Left ventricle myocardium superior (tissue), 1 donor: ENCODE measurements at regions not wholly inside any gene's neighbourhood (a gene's known extent, or its start where the extent isn't known, plus 50 kb on each side); places are given as distances from the start of the nearest gene placed in this dataset.

Experiments
- ATAC-seq: fragments of 200-7000 bp; cut with Tn5 transposase; one replicate; pipeline ENCODE4 v1.9.1; 2020; ENCODE audit warnings: mild to moderate bottlenecking, moderate library complexity
- DNase-seq: peaks from one replicate; pipeline ENCODE4 v3.0.0-alpha.2; 2020
- intact Hi-C: fragments of 100-400 bp; cut with micrococcal nuclease; formaldehyde crosslinking; loops from one replicate; pipeline ENCODE4 v1.11.0; 2022
- donor health status: DM: no; HTN: yes; CAD: no; lungs with severe emphysema.

DNA sequence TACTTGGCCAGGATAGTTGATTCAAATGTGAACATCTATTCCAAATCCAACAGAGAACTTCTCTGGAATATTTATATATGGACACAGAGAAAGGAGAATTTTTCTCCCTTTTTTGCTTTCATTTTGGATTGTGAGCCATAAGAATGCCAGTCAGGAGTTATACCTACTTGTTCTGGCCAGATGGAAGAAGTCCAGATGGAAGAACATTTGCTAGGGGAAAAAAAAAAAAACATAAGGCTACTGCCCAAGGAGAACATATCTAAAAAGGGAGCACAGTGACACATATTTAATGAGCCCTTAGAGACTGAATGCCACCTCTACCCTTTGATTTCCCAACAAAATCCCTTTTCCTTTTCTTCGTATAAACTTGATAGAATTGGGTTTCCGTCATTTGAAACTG is 61.7 kb upstream of the PPP2R2B start:
- intact Hi-C loops: no loop called here
- ATAC-seq: no peak
- no peak for DNase-seq

DNA sequence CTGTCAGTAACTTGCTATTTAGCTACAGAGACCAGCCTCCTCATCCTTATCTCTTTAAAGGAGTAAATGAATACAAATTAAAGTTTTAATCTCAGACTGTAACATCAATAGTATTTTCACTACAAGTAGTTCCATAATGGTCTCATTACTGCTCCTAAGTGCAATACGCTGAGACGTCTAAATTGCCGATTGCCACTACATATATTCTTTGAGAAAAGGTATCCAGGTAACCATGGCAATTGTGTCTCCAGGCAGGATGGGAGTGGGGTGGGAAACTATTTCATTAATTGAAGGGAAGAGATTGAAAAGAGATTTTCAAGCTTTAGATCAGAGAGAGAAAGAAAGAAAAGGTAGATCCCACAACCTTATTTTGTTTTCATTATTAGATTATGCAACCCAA is 65.5 kb upstream of the PPP2R2B start:
- ATAC-seq: no peak
- no peak for DNase-seq

DNA sequence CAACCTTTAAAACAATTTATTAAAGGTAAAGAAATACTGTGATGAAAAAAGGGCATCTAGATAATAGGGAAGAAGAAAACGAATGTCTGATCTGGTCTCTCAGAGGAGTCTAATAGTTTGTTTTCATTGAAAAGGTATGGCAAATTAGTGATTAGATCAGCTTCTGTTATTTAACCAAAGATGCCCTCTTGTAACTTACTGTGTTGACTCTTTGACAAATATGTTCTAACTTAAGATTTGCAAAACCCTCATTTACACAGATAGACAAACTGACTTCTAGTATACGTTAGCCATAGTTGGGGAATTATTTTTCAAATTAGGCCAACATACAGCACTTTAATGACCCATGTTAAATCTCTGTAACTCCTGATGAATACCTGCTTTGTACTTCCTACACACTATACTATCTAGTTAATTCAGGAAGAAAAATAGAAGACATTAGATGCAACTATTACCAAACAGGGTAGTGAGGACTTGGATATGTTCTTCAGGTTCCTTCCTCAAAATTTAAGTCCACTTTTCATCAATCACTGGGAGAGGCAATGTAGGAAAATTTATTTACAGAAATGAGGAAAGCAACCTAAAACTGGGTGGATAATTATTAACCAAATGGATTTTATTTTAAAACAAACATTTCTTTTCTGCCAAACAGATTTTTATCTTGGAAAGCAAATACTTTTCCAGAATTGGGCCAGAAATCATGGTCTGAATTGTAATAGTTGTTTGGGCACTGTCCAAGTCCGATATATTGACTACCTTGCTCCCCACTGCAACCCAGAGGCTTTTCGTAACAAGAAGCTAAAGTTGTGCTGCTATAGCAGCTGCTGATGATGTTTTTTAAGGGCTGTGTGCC is 66.4 kb upstream of the PPP2R2B start:
- intact Hi-C loops: no loop called here
- DNase-seq (no peak), ATAC-seq (no peak)

More for the DNA sequence above, 65.5 kb upstream of the PPP2R2B start:
- intact Hi-C loops: no loop called here

DNA sequence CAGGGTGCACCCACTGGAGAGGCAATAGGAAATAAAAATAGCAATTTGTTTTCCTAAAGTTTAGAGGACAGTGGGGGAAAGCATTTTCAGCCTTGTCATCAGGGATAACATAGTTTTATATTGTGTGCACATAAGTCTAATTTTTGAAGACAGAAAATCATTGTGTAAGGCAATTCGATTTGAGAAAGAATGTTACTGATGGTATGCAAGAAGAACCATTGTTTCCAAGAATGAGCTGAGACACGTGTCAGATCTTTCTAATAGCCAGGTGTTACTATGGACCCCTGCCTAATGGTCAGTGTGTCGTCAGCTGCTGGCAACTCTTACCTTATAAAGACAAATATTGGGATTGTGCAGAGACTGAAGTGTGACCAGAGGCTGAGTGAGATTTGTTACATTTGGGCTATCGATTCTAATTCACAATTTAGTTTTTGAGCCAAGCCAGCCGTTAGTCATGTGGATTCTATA is 67.1 kb upstream of the PPP2R2B start:
- ATAC-seq: no peak
- no peak for DNase-seq
- intact Hi-C loops: no loop called here

DNA sequence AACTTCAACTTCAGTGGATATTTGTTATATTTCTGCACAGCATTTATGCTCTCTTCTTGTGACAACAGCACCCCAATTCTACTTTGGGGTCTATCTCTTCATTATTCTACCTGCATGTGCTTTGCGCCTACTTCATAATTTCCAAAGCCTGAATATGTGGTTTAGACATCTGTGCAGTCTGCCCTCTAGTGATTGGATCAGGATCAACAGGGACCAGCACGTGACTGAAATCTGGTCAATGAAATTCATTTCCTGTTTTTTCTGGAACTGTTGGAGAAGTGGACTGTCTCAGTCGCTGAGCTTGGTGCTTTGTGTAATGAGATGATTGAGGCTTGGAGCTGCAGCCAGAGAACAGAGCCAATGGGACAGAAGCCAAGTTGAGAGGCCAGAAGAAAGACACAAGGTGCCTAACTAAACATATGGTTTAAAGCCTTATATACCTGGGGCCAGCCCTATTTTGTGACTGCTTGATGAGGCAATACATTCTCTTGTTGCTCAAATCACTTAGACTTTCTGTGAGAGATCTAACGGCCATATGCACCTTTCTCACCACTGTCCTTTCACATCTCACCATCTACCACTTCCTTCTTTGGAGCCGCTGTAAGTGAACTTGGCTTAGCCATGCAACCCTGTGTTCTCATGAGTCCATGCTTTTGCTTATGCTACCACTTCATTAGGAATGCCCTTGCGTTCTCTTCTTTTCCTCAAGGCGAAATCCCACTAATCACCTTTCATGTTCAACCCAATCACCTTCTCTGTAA is 68.8 kb upstream of the PPP2R2B start:
- ATAC-seq (no peak), DNase-seq (no peak)
- intact Hi-C loops: no loop called here

DNA sequence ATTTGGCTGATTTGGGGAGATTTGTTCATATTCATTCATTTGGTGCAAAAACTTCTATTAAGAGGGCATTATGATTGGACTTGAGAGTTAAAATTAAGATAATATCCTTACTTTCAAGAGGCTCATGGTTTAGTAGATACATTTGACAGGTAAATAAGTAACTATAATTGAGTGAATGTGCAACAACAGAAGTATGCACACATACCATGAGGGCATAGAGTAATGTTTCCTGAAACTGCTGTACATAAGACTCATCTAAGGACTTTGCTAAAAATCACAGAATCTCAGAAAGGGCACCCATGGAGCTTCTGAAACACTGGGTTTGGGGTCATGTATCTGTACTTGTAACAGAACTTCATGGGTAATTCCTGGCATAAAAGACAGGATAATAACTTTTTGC is 70.1 kb upstream of the PPP2R2B start:
- intact Hi-C loops: no loop called here
- DNase-seq (no peak), ATAC-seq (no peak)

DNA sequence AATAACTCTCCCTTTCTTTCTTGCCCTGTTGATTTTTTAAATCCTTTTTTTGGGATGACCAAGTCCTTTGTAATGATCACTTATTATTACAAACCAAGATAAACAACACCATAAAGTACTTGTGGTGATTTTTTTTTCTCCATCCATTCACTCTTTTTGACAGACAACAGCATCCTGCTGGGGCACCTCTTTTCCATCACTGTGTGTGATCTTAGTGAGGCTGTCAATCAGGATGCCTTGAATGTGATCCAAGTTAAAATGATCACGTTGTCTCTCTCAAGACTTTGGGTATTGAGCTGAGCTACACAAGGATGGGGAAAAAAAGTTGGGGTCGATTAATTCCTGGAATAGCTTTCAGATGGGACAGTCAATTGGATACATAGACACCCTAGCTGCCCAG is 73.6 kb upstream of the PPP2R2B start:
- ATAC-seq: no peak

DNA sequence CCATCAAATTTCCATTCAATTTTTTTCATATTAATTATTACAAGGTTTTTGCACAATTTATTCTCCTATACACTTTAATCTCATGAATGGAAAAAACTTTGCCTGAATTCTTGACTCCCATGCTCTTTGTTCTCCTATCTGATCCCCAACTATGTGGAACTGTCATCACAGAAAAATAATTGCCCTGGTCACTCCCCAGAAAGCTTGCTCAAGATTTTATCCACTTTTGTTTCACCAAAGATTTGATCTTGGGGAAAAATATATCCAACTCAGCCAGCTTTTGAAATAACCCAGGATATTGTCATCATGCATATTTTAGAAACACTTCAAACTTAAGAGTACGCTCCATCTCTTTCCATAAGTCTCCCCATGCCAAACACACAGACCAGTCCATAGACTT is 77.7 kb upstream of the PPP2R2B start:
- ATAC-seq (no peak), DNase-seq (no peak)
- intact Hi-C loops: no loop called here

More for the DNA sequence above, 73.6 kb upstream of the PPP2R2B start:
- no peak for DNase-seq
- intact Hi-C loops: no loop called here

DNA sequence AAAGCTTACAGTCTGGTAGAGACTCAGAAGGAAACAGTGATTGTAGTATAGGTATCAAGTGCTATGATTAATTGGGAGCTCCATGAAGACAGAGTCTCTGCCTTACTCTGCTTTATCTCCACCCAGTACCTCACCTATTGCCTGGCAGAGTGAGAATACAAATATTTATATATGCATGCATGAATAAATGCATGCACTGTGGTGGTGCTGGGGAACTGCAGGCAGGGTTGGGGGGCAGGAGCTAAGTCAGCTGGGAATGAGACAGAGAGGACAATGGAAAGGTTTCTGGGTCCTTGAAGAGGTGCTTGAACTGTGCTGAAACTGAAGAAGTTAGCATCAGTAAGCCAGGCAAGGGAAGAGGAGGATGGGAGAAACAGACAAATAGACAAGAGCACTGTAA is 80.8 kb upstream of the PPP2R2B start:
- DNase-seq (no peak), ATAC-seq (no peak)
- intact Hi-C loops: no loop called here

DNA sequence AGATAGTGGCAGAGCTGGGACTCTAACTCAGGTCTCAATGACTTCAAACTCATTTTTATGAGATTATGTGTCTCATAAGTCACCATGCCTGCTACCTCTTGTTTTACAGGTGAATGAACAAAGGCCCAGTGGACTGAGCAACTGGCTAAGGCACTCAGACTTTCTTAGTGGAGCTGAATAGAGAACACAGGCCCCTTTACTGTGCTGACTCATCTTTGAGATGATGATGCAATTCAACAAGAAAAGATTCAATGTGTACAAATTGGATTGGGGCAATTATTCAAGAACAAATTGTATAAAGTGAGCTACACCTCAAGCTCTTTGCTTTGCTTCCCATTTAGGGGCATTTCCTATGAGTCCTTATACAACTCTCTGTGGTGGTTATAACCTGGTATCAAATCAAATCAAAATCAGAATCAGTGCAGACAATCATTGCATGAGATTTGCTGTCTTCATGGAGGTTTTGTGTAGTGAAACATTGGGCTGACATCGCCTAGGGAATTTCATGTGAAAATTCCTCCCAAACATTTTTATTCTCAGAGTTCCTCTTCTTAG is 84.3 kb upstream of the PPP2R2B start:
- intact Hi-C loops: no loop called here
- ATAC-seq: no peak
- DNase-seq: no peak

DNA sequence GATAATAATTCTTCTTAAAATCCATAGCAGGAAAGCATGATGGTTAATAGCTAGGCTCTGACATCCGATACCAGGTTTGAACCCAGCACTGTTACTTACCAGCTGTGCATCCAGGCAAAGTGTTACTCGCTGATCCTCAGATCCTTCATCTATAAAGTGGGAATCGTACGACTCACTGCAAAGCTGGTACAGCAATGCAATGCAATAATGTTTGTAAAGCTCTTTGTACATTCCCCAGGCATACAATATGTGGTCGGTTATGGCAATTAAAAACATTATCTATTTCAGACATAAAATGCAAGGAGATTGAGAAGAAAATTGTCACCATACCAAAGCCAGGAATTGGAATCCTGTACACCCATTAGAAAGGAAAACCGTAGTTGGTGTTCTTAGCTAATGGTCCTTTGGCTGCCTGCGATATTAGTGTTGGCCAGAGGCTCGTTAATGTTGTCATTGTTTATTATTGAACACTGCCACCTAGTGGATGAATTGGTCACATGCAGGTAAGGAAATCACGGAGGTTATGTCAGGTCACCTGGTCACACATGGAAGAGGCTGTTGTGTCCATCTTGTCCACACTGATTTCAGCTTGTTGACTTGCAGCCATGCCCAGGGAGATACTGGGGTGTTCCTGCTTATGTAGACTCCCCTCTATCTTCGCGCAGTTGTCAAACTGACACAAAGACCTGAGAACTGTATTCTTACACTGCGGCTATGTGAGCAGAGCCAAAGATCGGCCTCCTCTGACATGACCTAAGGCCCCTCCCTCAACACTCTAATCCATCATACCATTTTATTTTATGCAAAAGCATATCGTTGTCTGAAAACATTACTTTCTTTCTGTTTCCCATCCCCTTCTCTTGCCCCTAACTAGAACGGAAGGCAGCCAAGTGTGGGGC is 87.5 kb upstream of the PPP2R2B start:
- ATAC-seq (peak; percentile 90), DNase-seq (no peak)
- intact Hi-C loops: loop anchor here (5.0 kb wide), 1 partner anchor 424 kb away; no protein-coding TSS in a partner anchor

DNA sequence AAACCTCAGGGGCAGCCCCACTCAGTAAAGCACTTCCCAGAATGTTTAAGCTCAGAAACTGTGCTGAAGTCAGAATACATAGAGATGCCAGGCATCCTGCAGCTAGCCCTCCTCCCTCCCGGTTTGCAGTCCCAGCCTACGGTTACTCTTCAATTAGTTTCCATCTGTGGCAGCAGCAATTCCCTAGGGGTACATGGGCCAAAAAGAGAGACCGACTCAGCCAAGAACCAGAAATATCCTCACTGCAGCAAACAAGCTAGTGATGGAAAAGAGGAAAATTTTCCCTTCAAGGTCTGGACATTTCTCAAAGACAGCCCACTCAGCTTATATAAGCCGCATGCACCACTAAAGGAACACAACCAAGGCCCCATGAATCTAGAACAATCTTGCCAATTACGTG is 89.1 kb upstream of the PPP2R2B start:
- ATAC-seq (no peak), DNase-seq (no peak)
- intact Hi-C loops: loop anchor here (5.0 kb wide), 1 partner anchor 425 kb away; no protein-coding TSS in a partner anchor

DNA sequence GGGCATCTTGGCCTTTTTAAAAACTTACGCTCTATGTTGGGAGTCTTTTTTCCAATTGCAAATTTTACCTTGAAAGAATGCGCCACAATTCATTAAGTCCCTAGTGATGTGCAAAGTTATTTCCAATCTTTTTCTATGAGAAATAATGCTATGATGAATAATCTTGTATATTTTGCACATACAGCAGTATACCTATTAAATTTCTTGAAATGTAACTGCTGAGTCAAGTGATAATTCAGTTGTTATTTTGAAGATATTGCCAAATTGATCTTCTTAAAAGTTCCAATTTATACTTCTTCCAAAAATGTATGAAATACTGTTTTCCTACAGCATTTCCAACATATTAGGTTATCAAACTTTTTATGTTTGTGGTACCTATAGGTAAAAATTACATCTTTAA is 92.8 kb upstream of the PPP2R2B start:
- ATAC-seq (no peak), DNase-seq (no peak)
- intact Hi-C loops: loop anchor here (5.0 kb wide), 1 partner anchor 439 kb away; no protein-coding TSS in a partner anchor

DNA sequence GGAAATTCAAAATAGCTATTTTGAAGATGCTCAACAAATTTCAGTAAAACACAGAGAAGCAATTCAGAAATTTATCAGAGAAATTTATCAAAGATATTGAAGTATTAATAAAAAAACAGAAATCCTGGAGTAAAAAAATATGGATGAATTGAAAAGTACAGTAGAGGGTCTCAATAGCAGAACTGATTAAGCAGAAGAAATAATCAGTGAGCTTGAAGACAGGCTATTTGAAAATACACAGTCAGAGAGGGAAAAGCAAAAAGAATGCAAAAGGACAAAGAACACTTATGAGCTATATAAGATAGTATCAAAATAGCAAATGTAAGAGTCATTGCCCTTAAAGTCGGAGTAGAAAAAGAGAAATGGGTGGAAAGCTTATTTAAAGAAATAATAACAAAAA is 107.9 kb upstream of the PPP2R2B start:
- no peak for DNase-seq
- no peak for ATAC-seq
- intact Hi-C loops: no loop called here

DNA sequence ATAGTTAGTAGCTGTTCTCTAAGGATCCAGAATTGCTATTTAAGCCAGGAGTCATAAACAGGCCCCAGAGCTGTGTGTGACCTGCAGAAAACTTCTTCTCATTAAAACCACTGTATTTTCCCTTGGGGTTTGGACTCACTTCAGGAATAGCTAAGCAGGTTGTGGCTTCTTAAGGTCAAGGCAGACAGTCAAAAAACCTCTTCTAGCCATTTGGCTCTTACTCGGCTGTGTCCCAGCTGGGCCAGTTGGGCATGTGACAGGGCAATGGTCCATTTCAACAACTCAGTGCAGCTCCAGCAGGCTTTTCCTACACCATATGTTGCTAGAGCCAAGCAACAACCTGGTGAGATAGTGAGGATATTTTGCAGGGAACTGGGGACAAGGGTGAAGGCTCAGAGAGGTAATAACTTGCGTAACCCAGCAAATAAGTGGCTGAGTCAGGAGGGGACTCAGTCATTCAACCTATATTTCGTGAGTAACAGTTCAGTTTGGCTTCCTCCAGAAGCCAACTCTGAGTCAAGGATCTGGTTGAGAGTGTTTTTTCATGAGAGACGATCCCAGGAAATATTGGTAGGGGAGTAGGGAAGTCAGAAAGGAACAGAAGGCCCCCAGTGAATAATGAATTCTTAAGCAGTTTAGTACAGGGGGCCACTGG is 115.4 kb upstream of the PPP2R2B start:
- intact Hi-C loops: no loop called here
- DNase-seq (no peak), ATAC-seq (no peak)

DNA sequence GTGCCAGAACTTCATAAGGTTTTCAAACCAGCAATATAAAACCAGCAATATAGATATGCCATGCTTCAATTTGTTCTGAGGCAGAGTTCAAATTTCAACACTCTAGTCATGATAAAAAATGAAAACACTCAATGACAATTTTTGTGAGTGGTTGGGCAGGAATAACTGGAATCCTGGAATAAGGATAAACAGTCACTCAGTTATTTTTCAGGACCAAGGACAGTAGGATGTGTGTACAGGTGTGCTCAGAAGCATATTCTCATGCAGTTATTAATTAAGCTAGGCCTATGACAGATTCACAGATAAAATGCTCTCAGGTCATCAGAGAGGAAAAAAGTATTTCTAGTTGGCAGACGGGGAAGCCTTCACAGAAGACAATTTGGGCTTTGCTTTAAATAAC is 117.3 kb upstream of the PPP2R2B start:
- no peak for ATAC-seq
- DNase-seq: no peak
- intact Hi-C loops: no loop called here

DNA sequence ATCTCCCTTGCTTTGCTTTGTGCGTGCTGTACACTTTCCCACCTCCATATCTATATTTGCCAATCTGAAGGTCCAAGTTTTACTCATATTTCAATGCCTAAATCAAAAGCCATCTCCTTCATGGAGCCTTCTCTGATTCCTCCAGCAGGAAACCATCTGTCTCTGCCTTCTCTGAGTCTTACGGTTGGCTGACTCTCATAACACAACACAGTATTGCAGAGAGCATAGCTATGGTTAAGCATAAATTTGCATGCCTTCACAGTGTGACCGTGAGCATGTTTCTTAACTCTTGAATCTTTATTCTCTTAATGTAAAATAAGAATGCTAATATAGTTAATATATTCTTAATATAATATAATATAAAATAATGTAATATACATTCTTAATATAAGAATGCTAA is 136.8 kb upstream of the PPP2R2B start:
- intact Hi-C loops: no loop called here
- ATAC-seq (no peak), DNase-seq (no peak)

DNA sequence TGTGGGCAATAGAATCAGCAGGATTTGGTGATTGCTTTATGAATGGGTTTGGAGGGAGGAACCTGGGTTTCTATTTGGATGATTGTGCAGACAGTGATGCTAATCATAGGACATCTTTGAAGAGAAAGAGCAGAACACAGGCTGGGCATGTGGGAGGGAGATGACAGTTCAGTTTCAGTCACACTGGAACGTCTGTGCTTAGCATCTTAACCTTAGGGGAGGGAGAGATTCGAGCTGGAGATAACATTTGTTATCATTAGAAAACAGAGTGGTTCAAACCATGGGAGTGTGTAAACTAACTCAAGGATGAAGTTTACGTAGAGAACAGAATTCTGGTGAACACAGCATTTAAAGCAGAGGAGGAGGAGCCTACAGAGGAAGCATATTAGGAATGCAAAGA is 138.6 kb upstream of the PPP2R2B start:
- intact Hi-C loops: no loop called here
- ATAC-seq (no peak), DNase-seq (no peak)

DNA sequence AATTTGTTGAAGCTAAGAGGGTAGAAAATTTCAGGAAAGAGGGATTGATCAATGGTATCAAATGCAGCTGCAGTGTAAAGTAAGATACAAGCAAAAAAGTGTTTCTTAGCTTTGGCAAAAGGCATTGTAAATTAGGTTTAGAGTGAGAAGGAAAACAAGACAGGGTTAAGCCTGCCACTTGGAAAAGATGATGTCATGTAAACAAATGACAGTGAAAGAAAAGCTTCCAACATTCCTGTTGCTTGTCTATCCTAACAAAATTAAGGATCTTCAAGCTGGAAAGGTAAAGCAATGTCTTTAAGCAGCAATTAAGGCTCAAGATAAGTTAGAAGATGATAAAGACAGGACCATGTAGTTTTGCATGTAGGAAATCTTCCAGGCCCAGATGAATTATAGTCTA is 139.1 kb upstream of the PPP2R2B start:
- intact Hi-C loops: no loop called here
- DNase-seq (no peak), ATAC-seq (no peak)
